Endothelial cell of umbilical vein (primary cell): ENCODE measurements at regions not wholly inside any gene's neighbourhood (a gene's known extent, or its start where the extent isn't known, plus 50 kb on each side); places are given as distances from the start of the nearest gene placed in this dataset.

Source experiments
- BruUV-seq: library from RNA; stranded (reverse); fragments of 400-500 nt; replicated peaks from 2 replicates; lab custom pipeline; 2021; lab: Mats Ljungman, UMichigan
- CTCF ChIA-PET: fragments of 300-600, 350-600 bp; sonication (Branson Sonifier 250); formaldehyde crosslinking; loops from one replicate; lab custom pipeline; 2021; ENCODE audit warnings: antibody characterized with exemption, inconsistent platforms; lab: Charles Lee
- POLR2A ChIA-PET: fragments of 300-600, 350-600 bp; sonication (Branson Sonifier 250); formaldehyde crosslinking; loops from one replicate; lab custom pipeline; 2021; ENCODE audit warnings: antibody characterized with exemption, inconsistent platforms; lab: Charles Lee
- DNase-seq: peaks from one replicate; pipeline ENCODE4 v3.0.0-alpha.2; 2011; ENCODE audit warnings: low read depth, low spot score
- FAIRE-seq: peaks from 2 replicates; lab custom pipeline; 2011; peaks lifted over from hg19 to GRCh38; lab: Jason Lieb, UNC
- H2AFZ ChIP-seq: 2 replicates; pipeline ENCODE4 v1.6.0; 2012; ENCODE audit warnings: low read depth, low read length, control low read depth, inconsistent platforms
- H3K27ac ChIP-seq: 2 replicates; pipeline ENCODE4 v1.5.1; 2011; ENCODE audit warnings: low read depth, mild to moderate bottlenecking, control low read depth, low read length, moderate library complexity; ENCODE audit not compliant: insufficient read depth
- H3K27me3 ChIP-seq, 2 experiments: 2 replicates each; pipeline versions ENCODE4 v1.6.0 to v1.6.1; 2011; ENCODE audit warnings: low read length in 2 of 2, mixed read lengths in 1 of 2; ENCODE audit not compliant: control insufficient read depth in 2 of 2, insufficient read depth in 2 of 2
- H3K36me3 ChIP-seq, 2 experiments: 2 replicates in 1 of 2; 3 replicates in 1 of 2; pipeline ENCODE4 v1.5.1; 2011; ENCODE audit warnings: low read length in 2 of 2, mild to moderate bottlenecking in 1 of 2, moderate library complexity in 1 of 2; ENCODE audit not compliant: control insufficient read depth in 2 of 2, insufficient read depth in 2 of 2; ENCODE audit errors: extremely low read depth in 1 of 2
- H3K4me1 ChIP-seq: 3 replicates; pipeline ENCODE4 v1.5.1; 2011; ENCODE audit warnings: mild to moderate bottlenecking, low read length; ENCODE audit not compliant: control insufficient read depth, insufficient read depth; ENCODE audit errors: extremely low read depth
- H3K4me2 ChIP-seq: 2 replicates; pipeline ENCODE4 v1.6.1; 2011; ENCODE audit warnings: low read length, control low read depth, mixed read lengths; ENCODE audit not compliant: insufficient read depth
- H3K4me3 ChIP-seq, 3 experiments: fragments of 200-600 bp in 1 of 3; sonication (generic), shearing (Covaris generic) in 1 of 3; replicated peaks in 1 of 3; 2 replicates each; pipeline ENCODE4 v1.5.1; 2011 to 2016; ENCODE audit warnings: control low read depth in 3 of 3, low read length in 3 of 3, mild to moderate bottlenecking in 2 of 3, inconsistent platforms in 1 of 3, low read depth in 1 of 3, moderate library complexity in 1 of 3; ENCODE audit not compliant: insufficient read depth in 1 of 3
- H3K79me2 ChIP-seq: 2 replicates; pipeline ENCODE4 v1.6.0; 2012; ENCODE audit warnings: low read length, inconsistent platforms; ENCODE audit not compliant: control insufficient read depth, insufficient read depth
- H3K9ac ChIP-seq: replicated peaks from 2 replicates; pipeline ENCODE3; 2011; ENCODE audit warnings: low read length, control low read depth; ENCODE audit not compliant: insufficient read depth; ENCODE audit errors: extremely low read depth
- H3K9me1 ChIP-seq: replicated peaks from 3 replicates; pipeline ENCODE4 v1.6.0; 2011; ENCODE audit warnings: mild to moderate bottlenecking, low read length; ENCODE audit not compliant: control insufficient read depth, insufficient read depth; ENCODE audit errors: extremely low read depth
- H3K9me3 ChIP-seq: replicated peaks from 2 replicates; pipeline ENCODE4 v1.5.1; 2012; ENCODE audit warnings: low read length, inconsistent platforms; ENCODE audit not compliant: control insufficient read depth, insufficient read depth
- H4K20me1 ChIP-seq: replicated peaks from 2 replicates; pipeline ENCODE3; 2011; ENCODE audit warnings: mild to moderate bottlenecking, low read length; ENCODE audit not compliant: control insufficient read depth, insufficient read depth; ENCODE audit errors: extremely low read depth
- EZH2 ChIP-seq: IDR thresholded peaks from 2 replicates; pipeline ENCODE4 v1.6.1; 2012; ENCODE audit warnings: borderline replicate concordance, low read depth, mild to moderate bottlenecking, moderate library complexity, low read length, inconsistent platforms; ENCODE audit not compliant: severe bottlenecking
- FOS ChIP-seq: IDR thresholded peaks from 2 replicates; pipeline ENCODE4 v1.6.1; 2011; ENCODE audit warnings: mild to moderate bottlenecking, low read length, moderate library complexity, borderline replicate concordance; ENCODE audit not compliant: insufficient read depth
- GATA2 ChIP-seq: IDR thresholded peaks from 2 replicates; pipeline ENCODE4 v1.7.0; 2011; ENCODE audit warnings: low read depth, mild to moderate bottlenecking, moderate library complexity, mixed read lengths, low read length; ENCODE audit not compliant: insufficient read length, insufficient read depth
- JUN ChIP-seq: IDR thresholded peaks from 2 replicates; pipeline ENCODE4 v1.6.1; 2011; ENCODE audit warnings: borderline replicate concordance, low read depth; ENCODE audit not compliant: insufficient read length, insufficient read depth
- MYC ChIP-seq: IDR thresholded peaks from one replicate; pipeline ENCODE4 v1.6.1; 2011; ENCODE audit warnings: mild to moderate bottlenecking, low read depth, low read length
- POLR2A ChIP-seq: IDR thresholded peaks from 2 replicates; pipeline ENCODE4 v1.6.1; 2012; ENCODE audit warnings: low read depth, mild to moderate bottlenecking, control low read depth, low read length
- POLR2AphosphoS5 ChIP-seq: IDR thresholded peaks from 2 replicates; pipeline ENCODE4 v1.6.1; 2012; ENCODE audit warnings: low read depth, mild to moderate bottlenecking, control low read depth, low read length, moderate library complexity; ENCODE audit not compliant: insufficient read depth
- dilution Hi-C: fragments of 300-500 bp; cut with MboI; formaldehyde crosslinking; loops from one replicate; pipeline ENCODE4 v1.15.0; 2019; ENCODE audit warnings: low sequenced_read_pairs; ENCODE audit not compliant: extremely low pct_ligation_motif_present
- intact Hi-C: fragments of 100-400 bp; cut with micrococcal nuclease; formaldehyde crosslinking; loops from one replicate; pipeline ENCODE4 v1.10.0; 2022
- TF ChIP-seq, protein P1 (sequence below): IDR thresholded peaks from 2 replicates; pipeline ENCODE4 v1.6.1; 2011; ENCODE audit not compliant: insufficient read depth, insufficient read length
- TF ChIP-seq, protein P2 (sequence below), 2 donors: IDR thresholded peaks; 1 replicate in 1 of 2; 2 replicates in 1 of 2; pipeline ENCODE4 v1.5.1; 2011; ENCODE audit warnings: low read length in 2 of 2, mild to moderate bottlenecking in 2 of 2, moderate library complexity in 2 of 2, control low read depth in 1 of 2, inconsistent platforms in 1 of 2, low read depth in 1 of 2; ENCODE audit not compliant: insufficient read depth in 1 of 2; ENCODE audit errors: extremely low read depth in 1 of 2

DNA sequence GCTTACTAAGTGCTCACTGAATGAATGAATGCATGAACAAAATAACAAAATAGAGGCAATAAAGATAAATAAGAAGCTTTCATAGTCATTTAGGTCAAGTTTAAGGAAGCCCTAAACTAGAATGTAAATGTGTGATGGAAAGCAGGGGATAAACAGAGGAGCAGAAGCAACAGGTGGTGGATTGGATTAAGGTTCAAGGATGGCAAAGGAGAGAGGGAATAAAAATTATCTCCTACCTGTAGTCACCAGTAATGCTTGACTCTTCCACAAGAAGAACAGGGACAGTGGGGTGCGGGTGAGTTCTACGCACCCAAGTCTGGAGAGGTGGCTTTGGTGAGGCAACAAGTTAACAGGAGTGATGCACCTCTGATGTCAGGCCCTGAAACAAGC, 212.4 kb downstream of the ZIC5 start:
- H3K9ac ChIP-seq: no peak overlapping the region
- BruUV-seq: no TSS peak
- H3K27me3 ChIP-seq: no peaks in the 10 kb centered on the region
- CTCF ChIA-PET: no interaction called here
- dilution Hi-C loops: no loop called here
- FAIRE-seq: no peak
- no peak for TF ChIP-seq POLR2A
- H3K27ac ChIP-seq: no peak overlapping the region
- DNase-seq: no peak
- no peaks in the 10 kb centered on the region for H3K79me2 ChIP-seq
- no peak overlapping the region for H3K4me2 ChIP-seq
- H3K9me3 ChIP-seq: no peaks in the 10 kb centered on the region
- no peaks in the 10 kb centered on the region for H3K36me3 ChIP-seq
- no peaks in the 10 kb centered on the region for H3K4me1 ChIP-seq
- no peaks in the 10 kb centered on the region for H3K9me1 ChIP-seq
- intact Hi-C loops: no loop called here
- POLR2A ChIA-PET: no interaction called here
- H2AFZ ChIP-seq: no peak overlapping the region
- H4K20me1 ChIP-seq: no peaks in the 10 kb centered on the region
- no peak overlapping the region for H3K4me3 ChIP-seq

DNA sequence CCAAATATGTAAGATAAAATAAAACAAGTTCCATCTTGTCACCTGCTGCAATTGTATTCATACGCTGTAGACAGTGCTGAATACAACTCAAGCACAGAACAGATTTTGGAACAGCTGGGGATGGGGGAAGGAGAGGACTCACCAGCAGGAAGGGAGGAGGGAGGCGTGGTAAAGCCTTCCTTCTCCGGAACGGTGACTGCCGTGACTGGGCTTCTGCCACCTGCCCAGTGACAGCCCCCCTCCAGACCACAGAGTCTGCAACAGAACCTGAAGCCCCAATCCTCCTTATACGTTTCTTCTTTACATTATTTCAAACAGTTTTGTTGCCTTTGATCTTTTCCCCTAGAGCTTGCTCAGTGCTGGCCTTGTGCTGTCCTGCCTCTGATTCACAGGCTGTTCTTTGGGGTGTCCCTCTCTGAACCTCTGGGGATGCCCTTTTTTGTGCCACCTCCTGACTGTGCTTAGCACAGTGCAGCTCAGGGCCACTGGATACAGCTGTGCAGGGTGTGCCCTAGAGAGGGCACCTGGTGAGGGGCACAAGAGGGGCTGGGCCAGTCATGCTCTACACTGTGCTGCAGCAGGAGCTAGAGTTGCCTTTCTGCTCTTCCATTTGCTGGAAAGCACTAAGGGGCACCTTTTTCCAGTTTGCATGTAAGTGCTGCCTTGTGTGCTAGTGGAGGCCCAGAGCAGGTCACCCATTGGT, 213.0 kb downstream of the ZIC5 start:
- Histone ChIP-seq H3K4me3 (no peak overlapping the region), H3K36me3 (no peaks in the 10 kb centered on the region), H3K4me2 (no peak overlapping the region), H3K27me3 (no peaks in the 10 kb centered on the region), H3K27ac (no peak overlapping the region), H3K9ac (no peak overlapping the region), H2AFZ (no peak overlapping the region), H4K20me1 (no peaks in the 10 kb centered on the region), H3K9me3 (no peaks in the 10 kb centered on the region), H3K4me1 (no peaks in the 10 kb centered on the region), H3K79me2 (no peaks in the 10 kb centered on the region), H3K9me1 (no peaks in the 10 kb centered on the region)
- dilution Hi-C loops (no loop called here), intact Hi-C loops (no loop called here)
- FAIRE-seq: no peak
- TF ChIP-seq, protein P1, sequence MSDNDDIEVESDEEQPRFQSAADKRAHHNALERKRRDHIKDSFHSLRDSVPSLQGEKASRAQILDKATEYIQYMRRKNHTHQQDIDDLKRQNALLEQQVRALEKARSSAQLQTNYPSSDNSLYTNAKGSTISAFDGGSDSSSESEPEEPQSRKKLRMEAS: no peak
- TF ChIP-seq POLR2AphosphoS5: no peak
- TF ChIP-seq, protein P2, sequence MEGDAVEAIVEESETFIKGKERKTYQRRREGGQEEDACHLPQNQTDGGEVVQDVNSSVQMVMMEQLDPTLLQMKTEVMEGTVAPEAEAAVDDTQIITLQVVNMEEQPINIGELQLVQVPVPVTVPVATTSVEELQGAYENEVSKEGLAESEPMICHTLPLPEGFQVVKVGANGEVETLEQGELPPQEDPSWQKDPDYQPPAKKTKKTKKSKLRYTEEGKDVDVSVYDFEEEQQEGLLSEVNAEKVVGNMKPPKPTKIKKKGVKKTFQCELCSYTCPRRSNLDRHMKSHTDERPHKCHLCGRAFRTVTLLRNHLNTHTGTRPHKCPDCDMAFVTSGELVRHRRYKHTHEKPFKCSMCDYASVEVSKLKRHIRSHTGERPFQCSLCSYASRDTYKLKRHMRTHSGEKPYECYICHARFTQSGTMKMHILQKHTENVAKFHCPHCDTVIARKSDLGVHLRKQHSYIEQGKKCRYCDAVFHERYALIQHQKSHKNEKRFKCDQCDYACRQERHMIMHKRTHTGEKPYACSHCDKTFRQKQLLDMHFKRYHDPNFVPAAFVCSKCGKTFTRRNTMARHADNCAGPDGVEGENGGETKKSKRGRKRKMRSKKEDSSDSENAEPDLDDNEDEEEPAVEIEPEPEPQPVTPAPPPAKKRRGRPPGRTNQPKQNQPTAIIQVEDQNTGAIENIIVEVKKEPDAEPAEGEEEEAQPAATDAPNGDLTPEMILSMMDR (IDR thresholded peaks at IDR 0.05; ENCODE audit: extremely low read depth in 1 of 2, insufficient read depth in 1 of 2, low read depth in 1 of 2, low read length in 2 of 2): no peak
- no peak for TF ChIP-seq JUN
- TF ChIP-seq FOS: no peak
- no peak for TF ChIP-seq GATA2
- TF ChIP-seq EZH2: no peak
- TF ChIP-seq MYC: no peak
- no peak for TF ChIP-seq POLR2A
- ChIA-PET CTCF (no interaction called here), POLR2A (no interaction called here)
- no TSS peak for BruUV-seq
- DNase-seq: no peak
